ENCODE measurements at regions not wholly inside any gene's neighbourhood (a gene's known extent, or its start where the extent isn't known, plus 50 kb on each side); places are given as distances from the start of the nearest gene placed in this dataset.

DNA sequence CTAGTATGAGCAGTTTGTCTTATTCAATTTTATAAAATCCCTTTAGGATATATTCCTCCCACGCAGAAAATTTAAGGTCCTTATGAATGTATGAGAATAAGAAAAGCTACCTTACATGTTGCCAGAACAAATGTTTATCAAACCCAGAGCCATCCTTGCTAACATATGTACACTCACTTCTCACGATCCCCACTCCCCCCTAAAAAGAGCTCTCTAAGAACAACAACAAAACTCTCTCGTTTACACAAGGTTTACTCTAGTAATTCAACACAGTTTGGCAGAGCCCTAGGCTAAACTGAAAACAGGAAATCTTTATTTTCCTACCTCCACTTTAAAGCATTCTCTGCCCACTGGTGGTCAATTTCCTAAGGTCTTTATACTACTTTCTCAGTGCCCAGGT is 504.9 kb downstream of the ZEB2 start:
- ATAC-seq (no peak), DNase-seq (no peak), FAIRE-seq (no peak)
- intact Hi-C loops (cut with DNase I) = no loop called here
- H3K4me1 ChIP-seq = no peaks in the 10 kb centered on the region
- WGBS, 2 donors = 49 to 51% methylated on average over 3 of the region's 3 CpGs
- no peaks in the 10 kb centered on the region for H3K36me3 ChIP-seq
- TF ChIP-seq, protein P1, sequence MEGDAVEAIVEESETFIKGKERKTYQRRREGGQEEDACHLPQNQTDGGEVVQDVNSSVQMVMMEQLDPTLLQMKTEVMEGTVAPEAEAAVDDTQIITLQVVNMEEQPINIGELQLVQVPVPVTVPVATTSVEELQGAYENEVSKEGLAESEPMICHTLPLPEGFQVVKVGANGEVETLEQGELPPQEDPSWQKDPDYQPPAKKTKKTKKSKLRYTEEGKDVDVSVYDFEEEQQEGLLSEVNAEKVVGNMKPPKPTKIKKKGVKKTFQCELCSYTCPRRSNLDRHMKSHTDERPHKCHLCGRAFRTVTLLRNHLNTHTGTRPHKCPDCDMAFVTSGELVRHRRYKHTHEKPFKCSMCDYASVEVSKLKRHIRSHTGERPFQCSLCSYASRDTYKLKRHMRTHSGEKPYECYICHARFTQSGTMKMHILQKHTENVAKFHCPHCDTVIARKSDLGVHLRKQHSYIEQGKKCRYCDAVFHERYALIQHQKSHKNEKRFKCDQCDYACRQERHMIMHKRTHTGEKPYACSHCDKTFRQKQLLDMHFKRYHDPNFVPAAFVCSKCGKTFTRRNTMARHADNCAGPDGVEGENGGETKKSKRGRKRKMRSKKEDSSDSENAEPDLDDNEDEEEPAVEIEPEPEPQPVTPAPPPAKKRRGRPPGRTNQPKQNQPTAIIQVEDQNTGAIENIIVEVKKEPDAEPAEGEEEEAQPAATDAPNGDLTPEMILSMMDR (IDR thresholded peaks at IDR 0.05) = no peak
- no peaks in the 10 kb centered on the region for H3K27me3 ChIP-seq
- no peak overlapping the region for H3K4me3 ChIP-seq
- no peaks in the 10 kb centered on the region for H3K9me3 ChIP-seq
- H3K27ac ChIP-seq = no peak overlapping the region

DNA sequence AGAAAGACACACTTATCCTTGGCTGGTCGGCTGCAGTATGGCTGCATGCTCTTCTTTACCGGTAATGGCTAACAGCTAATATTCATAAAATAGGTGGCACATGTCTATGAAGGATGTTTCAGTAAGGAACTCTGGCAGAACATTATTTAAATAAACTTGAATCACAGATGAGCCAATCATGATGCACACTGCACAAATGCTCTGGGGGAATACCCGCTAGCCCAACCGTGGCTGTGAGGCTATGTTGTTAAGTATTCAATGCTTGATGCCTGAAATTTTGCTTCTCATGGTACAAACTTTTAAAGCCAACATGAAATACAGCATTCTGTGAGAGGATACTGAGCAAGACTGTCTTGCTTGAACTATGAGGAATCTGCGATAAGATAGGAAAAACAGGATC is 505.8 kb downstream of the ZEB2 start:
- intact Hi-C loops (cut with DNase I) = no loop called here
- FAIRE-seq (no peak), DNase-seq (no peak), ATAC-seq (no peak)
- Histone ChIP-seq H3K9me3 (no peaks in the 10 kb centered on the region), H3K27ac (no peak overlapping the region), H3K4me1 (no peaks in the 10 kb centered on the region), H3K36me3 (no peaks in the 10 kb centered on the region), H3K27me3 (no peaks in the 10 kb centered on the region), H3K4me3 (no peak overlapping the region)
- TF ChIP-seq, protein P1 (IDR thresholded peaks at IDR 0.05) = no peak
- 97 to 99% methylated on average over 5 of the region's 5 CpGs for WGBS, 2 donors

DNA sequence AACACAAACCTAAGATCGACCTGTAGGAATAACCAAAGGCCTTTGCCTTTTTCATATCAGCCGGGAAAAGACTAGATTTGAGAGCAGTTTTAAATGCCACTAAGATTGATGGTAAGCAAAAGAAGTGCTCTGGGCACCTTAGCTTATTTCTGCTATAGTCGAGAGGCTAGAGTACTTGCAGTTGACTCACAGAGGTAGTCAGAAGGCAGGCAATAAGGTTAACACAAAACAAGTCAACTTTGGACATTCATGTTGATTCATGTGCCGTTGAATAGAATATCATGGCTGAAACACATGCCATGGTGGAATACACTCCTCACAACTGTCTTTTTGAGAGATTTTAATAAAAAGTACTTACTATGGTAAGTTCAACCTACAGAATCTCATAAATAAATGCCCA is 507.6 kb downstream of the ZEB2 start:
- Histone ChIP-seq H3K27me3 (no peaks in the 10 kb centered on the region), H3K27ac (no peak overlapping the region), H3K4me3 (no peak overlapping the region), H3K9me3 (no peaks in the 10 kb centered on the region), H3K4me1 (no peaks in the 10 kb centered on the region), H3K36me3 (no peaks in the 10 kb centered on the region)
- TF ChIP-seq, protein P1 (IDR thresholded peaks at IDR 0.05) = no peak
- DNase-seq (no peak), ATAC-seq (no peak), FAIRE-seq (no peak)
- WGBS, 2 donors = 92 to 93% methylated on average over 4 of the region's 4 CpGs
- intact Hi-C loops (cut with DNase I) = no loop called here

DNA sequence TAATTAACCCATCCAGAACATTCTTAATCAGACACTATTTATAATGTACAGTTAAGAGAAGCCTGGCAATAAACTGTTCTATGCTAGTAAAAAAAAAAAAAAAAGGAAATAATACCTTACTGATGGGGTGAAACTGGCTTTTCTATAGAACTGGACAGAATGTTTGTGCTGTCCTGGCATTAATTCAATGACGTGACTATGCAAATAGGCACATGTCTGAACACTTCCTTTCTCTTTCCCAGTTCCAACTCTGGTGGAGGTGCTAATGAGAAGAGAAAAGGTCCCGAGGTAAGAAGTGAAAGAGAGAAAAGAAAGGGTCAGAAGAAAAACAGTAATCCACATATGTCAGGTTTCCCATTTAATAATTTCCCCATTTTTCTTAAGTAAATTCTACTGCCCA is 508.4 kb downstream of the ZEB2 start:
- intact Hi-C loops (cut with DNase I) = no loop called here
- H3K27me3 ChIP-seq = no peaks in the 10 kb centered on the region
- H3K4me1 ChIP-seq = no peaks in the 10 kb centered on the region
- H3K27ac ChIP-seq = no peak overlapping the region
- H3K4me3 ChIP-seq = no peak overlapping the region
- FAIRE-seq (no peak), DNase-seq (no peak), ATAC-seq (no peak)
- WGBS, 2 donors = 34 to 50% methylated on average over 2 of the region's 2 CpGs
- no peaks in the 10 kb centered on the region for H3K9me3 ChIP-seq
- TF ChIP-seq, protein P1 (IDR thresholded peaks at IDR 0.05) = no peak
- no peaks in the 10 kb centered on the region for H3K36me3 ChIP-seq

DNA sequence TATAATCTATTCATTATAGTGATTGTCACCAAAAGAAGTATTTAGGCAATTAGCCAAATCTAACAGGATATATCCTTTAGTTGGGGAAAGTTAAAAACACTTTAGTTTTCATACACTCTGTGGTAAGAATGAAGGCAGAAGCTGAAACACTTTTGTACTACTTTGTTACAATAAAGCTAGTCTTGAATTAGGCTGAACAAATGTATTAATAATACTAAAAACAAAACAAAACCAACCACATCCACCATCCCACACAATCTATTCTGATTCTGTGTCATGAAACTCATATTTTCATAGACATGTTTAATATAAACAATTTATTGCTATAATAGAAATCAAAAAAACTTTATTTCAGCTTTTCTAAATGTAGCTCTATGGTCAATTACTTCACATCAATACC is 508.8 kb downstream of the ZEB2 start:
- ATAC-seq (no peak), DNase-seq (no peak), FAIRE-seq (peak; percentile 20)
- Histone ChIP-seq H3K4me1 (no peaks in the 10 kb centered on the region), H3K4me3 (no peak overlapping the region), H3K27me3 (no peaks in the 10 kb centered on the region), H3K36me3 (no peaks in the 10 kb centered on the region), H3K27ac (no peak overlapping the region), H3K9me3 (no peaks in the 10 kb centered on the region)
- intact Hi-C loops (cut with DNase I) = no loop called here
- TF ChIP-seq, protein P1 (IDR thresholded peaks at IDR 0.05) = no peak

Data from pancreas (tissue), 10 donors.